Activated naive CD4-positive, alpha-beta T cell treated with Interleukin-2 at 50 U/mL for 16 hours (primary cell): ENCODE measurements at regions not wholly inside any gene's neighbourhood (a gene's known extent, or its start where the extent isn't known, plus 50 kb on each side); places are given as distances from the start of the nearest gene placed in this dataset.

Source experiments
- DNase-seq: peaks from one replicate; pipeline ENCODE4 v3.0.0-alpha.2; 2020

DNA sequence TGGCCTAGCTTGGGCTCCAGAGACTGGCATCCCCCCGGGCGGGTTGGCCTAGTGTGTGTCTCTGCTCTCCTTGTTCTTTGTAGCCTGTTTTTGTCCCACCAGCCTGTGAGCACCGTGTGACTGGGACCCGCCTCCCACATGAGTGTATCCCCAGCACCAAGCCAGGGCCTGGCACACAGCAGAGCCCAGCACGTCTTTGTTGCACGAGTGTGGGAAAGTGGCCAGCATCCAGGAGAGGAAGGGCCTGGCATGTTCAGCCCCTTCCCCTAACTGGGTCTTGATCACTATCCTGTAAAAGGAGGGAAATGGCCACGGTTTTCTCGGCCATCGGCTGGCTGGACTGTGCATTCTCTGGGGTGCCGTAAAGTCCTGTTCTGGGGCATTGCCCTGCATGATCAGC, 290.1 kb downstream of the BMP7 start:
- no peak for DNase-seq

GRCh38 chr20:56978475-56978874, 288.0 kb downstream of the BMP7 start:
- no peak for DNase-seq

GRCh38 chr20:56979125-56979524, 287.3 kb downstream of the BMP7 start:
- DNase-seq = no peak

DNA sequence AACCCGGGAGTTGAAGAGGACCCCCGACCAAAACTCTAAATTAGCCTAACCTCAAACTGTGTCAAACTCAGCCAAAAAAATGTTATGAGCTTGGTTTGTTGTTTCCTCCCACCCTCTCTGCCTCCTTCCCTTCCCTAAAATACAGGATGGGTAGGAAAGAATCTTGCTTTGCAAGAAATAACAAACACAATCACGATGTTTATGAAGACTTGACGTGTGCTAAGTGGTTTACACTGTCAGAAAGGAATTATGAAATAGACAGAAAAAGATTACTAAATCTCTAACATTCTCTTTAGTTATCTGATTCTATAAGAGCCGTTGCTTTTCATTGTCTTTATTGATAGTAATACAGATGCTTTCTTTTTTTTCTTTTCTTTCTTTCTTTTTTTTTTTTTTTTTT, 285.1 kb downstream of the BMP7 start:
- no peak for DNase-seq

DNA sequence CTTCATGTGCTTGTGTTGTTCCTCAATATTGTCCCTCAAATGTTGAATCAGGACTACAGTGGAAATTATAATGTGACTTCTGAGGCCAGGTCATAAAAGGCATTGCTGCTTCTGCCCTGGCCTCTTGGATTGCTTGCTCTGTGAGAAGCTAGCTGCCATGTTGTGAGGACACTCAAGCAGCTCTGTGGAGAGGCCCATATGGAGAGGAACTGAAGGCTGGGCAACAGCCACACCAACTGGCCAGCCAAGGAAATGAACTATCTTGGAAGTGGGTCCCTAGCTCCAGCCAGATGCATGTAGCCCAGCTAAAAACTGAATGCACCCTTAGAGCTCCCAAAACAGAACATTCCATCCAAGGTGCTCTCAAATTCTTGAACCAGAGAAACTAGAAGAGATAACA, 282.6 kb downstream of the BMP7 start:
- DNase-seq = no peak

- no peak for DNase-seq
Measured at GRCh38 chr20:56985066-56985685, 281.3 kb downstream of the BMP7 start.

- DNase-seq = no peak
Measured at GRCh38 chr20:56986476-56986875, 280.0 kb downstream of the BMP7 start.

DNA sequence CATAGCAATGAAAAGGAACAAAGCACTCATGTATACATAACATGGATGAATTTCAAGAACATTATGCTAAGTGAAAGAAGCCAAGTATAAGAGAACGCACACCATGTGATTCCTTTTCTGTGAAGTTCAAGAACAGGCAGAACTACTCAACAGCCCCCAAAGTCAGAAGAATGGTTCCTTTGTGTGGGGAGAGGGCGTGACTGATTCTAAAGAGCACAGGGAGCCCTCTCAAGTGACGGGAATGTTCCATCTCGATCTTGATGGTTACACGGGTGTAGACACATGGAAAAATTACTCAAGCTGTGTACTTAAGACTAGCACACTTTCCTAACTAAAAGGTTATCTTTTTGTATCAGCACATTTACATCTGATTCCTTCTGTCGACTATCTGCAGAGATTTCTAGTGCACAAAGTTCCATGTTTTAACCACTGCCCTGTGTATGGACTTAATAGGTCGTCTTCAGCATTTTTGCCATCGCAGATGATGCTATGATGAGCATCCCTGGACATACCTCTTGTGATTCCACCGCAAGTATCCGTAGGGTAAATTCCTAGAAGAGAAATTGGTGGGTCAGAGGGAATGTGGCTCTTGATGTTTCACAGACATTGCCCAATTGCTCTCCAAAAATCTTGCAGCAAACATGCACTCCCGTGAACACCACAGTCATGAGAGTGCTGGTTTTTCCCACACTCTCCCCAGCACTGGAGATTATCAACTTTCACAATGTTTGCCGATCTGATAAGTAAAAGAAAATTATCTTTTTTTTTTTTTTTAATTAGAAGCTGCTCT, 279.3 kb downstream of the BMP7 start:
- no peak for DNase-seq

GRCh38 chr20:56987986-56988385, 278.5 kb downstream of the BMP7 start:
- no peak for DNase-seq

GRCh38 chr20:56988446-56988845, 278.0 kb downstream of the BMP7 start:
- no peak for DNase-seq

- DNase-seq = no peak
Measured at GRCh38 chr20:56989516-56989915, 276.9 kb downstream of the BMP7 start.

- no peak for DNase-seq
Measured at GRCh38 chr20:56993020-56993559, 273.4 kb downstream of the BMP7 start.

DNA sequence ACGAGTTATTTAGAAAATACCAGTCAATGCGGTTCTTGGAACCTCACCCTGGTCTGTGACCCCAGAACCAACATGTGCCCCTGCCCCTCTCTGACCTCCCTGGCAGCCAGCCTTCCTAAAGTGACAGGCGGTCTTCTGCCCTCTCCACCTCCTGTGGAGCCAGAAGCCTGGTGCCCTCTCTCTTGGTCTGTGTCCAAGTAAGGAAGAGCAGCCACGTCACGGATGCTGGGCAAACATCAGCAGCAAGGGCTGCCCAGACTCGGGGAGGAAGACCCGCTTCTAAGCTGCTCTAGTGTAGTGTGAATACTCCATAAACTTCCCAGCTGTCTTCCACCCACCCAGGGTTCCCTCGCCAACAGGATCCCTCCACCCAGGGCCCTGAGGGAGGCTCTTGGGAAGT, 272.4 kb downstream of the BMP7 start:
- DNase-seq = no peak

DNA sequence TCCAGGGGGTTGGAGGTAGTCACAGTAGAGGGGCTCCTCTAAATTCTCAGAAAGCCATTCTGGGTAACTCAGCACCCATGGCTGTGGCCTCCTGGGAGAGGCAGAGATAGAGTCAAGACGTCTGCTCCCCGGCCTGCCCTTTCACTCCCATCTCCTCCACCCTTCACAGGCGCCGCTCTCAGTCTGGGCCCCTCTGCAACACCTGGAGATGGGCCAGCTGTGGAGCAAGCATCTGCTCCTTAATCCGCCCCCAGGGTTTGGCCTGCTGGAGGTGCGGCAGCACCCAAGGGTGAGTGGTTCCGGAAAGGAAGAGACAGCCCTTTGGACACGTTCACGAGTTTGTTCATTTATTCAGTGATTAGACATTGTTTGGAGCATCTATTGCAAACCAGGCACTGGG, 271.3 kb downstream of the BMP7 start:
- no peak for DNase-seq

GRCh38 chr20:56995635-56996075, 270.8 kb downstream of the BMP7 start:
- DNase-seq = no peak

- no peak for DNase-seq
Measured at GRCh38 chr20:56996533-56996932, 269.9 kb downstream of the BMP7 start.

- no peak for DNase-seq
Measured at GRCh38 chr20:56998438-56998837, 268.0 kb downstream of the BMP7 start.

DNA sequence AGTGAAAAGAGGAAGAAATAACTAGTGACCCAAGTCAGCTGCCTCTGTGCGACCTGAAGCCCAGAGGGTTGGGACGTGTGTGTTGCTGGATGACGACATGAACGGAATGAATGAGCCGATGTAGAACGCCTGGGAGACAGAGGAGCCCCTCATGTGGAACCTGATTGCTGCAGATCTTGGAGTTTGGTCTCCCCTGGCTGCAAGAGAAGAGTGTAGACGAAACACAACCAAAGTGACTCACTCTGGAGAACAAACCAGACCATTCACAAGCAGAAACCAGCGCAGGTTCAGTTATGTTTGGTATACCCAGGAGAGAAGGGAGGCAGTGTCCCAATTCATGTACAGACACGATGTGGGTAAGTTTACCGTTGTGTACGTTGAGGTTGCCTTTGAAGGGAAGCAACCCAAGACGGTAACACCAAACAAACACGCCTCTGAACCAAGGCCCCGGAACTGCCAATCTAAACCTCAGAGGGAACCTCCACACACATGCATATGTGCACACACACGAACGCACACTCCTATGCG, 265.9 kb downstream of the BMP7 start:
- no peak for DNase-seq

DNA sequence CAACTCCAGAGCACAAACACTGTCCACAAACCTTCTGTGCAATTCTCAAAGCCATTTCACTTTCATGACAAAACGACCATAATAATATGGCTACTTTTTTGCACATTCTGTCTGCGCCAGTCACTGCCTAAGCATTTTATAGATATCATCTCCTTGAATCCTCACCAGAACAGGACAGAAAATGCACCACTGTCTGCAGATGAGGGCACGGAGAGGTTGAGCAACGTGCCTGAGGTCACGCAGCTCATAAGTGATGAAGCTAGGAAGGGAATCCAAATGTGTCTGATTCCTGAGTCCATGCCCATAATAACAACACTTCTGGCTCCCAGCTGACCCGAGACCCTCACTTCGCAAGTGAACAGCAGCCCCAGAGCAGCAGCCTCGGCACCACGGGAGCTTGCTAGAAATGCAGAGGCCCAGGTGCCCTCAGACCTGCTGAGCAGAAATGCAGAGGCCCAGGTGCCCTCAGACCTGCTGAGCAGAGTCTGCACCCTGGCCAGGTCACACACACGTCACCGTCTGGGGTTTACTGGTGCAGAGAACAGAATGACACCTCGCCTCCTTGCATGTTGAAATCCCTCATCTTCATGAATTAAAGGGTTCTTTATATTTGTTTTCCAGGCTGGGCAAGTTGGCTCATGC, 265.2 kb downstream of the BMP7 start:
- no peak for DNase-seq

GRCh38 chr20:57002066-57002570, 264.3 kb downstream of the BMP7 start:
- DNase-seq = no peak

GRCh38 chr20:57003012-57003411, 263.4 kb downstream of the BMP7 start:
- DNase-seq = no peak

GRCh38 chr20:57004416-57004815, 262.0 kb downstream of the BMP7 start:
- DNase-seq = no peak
